ENCODE measurements at regions not wholly inside any gene's neighbourhood (a gene's known extent, or its start where the extent isn't known, plus 50 kb on each side); places are given as distances from the start of the nearest gene placed in this dataset.

GRCh38 chr2:154995361-154995760, 296.9 kb downstream of the KCNJ3 start:
- Mint-ChIP-seq H3K9me3 (peaks cover under 1% of the 10 kb centered on the region), H3K4me3 (no peak overlapping the region), H3K4me1 (peaks cover 3% of the 10 kb centered on the region), H3K27ac (no peak overlapping the region), H3K27me3 (ENCODE audit: insufficient read depth) (no peaks in the 10 kb centered on the region), H3K36me3 (ENCODE audit: low read depth) (no peaks in the 10 kb centered on the region)
- Histone ChIP-seq H3K9me3 (ENCODE audit: control insufficient read depth, low read length) (no peaks in the 10 kb centered on the region), H3K27ac (ENCODE audit: low read depth, low read length) (no peak overlapping the region), H3K36me3 (ENCODE audit: control insufficient read depth, insufficient read depth, low read length) (no peaks in the 10 kb centered on the region), H3K27me3 (ENCODE audit: control insufficient read depth, insufficient read depth, low read length, poor library complexity, severe bottlenecking) (no peaks in the 10 kb centered on the region), H3K9ac (ENCODE audit: extremely low read depth, low read length, poor library complexity, severe bottlenecking) (no peak overlapping the region), H3K4me3 (ENCODE audit: low read length) (no peak overlapping the region), H3K4me1 (ENCODE audit: control insufficient read depth, insufficient read depth, low read length) (peaks cover 4% of the 10 kb centered on the region)
- no peak for DNase-seq
- 91 to 100% methylated on average over 1 to 2 of the region's 2 CpGs for WGBS, 2 experiments (ENCODE audit: insufficient coverage in 1 of 2, insufficient read length in 1 of 2)
- no peak for TF ChIP-seq CTCF (conservative IDR thresholded peaks at IDR 0.05)

GRCh38 chr2:154992826-154993225, 294.3 kb downstream of the KCNJ3 start:
- Histone ChIP-seq H3K4me1 (ENCODE audit: control insufficient read depth, insufficient read depth, low read length) (peaks cover 4% of the 10 kb centered on the region), H3K27ac (ENCODE audit: low read depth, low read length) (no peak overlapping the region), H3K9me3 (ENCODE audit: control insufficient read depth, low read length) (no peaks in the 10 kb centered on the region), H3K4me3 (ENCODE audit: low read length) (no peak overlapping the region), H3K9ac (ENCODE audit: extremely low read depth, low read length, poor library complexity, severe bottlenecking) (no peak overlapping the region), H3K36me3 (ENCODE audit: control insufficient read depth, insufficient read depth, low read length) (no peaks in the 10 kb centered on the region), H3K27me3 (ENCODE audit: control insufficient read depth, insufficient read depth, low read length, poor library complexity, severe bottlenecking) (no peaks in the 10 kb centered on the region)
- Mint-ChIP-seq H3K4me3 (no peak overlapping the region), H3K27ac (no peak overlapping the region), H3K4me1 (peaks cover 3% of the 10 kb centered on the region), H3K36me3 (ENCODE audit: low read depth) (no peaks in the 10 kb centered on the region), H3K27me3 (ENCODE audit: insufficient read depth) (no peaks in the 10 kb centered on the region), H3K9me3 (peaks cover 7% of the 10 kb centered on the region)
- TF ChIP-seq CTCF (conservative IDR thresholded peaks at IDR 0.05): no peak
- DNase-seq: no peak
- WGBS, 2 experiments (ENCODE audit: insufficient coverage in 1 of 2, insufficient read length in 1 of 2): 90% methylated on average over 2 of the region's 2 CpGs

DNA sequence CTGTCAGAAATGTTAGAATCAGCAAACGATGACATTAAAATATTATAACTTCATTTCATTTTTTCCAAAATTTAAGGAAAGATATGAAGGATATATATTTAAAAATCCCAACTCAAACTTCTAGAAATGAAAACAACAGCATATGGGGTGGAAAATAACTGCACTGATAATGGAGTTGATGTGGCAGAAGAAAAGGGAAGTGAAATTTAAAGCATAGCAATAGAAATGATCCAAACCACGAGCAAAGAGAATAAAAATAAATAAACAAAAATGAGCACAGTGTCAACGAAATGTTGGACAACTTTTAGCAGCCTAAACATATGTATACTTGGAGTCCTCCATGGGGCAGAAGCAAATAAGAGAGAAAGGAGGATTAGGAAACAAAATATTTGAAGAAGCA, 280.2 kb downstream of the KCNJ3 start:
- WGBS, 2 experiments (ENCODE audit: insufficient coverage in 1 of 2, insufficient read length in 1 of 2): 88 to 93% methylated on average over 1 to 3 of the region's 3 CpGs
- no peak overlapping the region for H3K4me3 ChIP-seq (ENCODE audit: low read length)
- no peaks in the 10 kb centered on the region for H3K4me1 ChIP-seq (ENCODE audit: control insufficient read depth, insufficient read depth, low read length)
- no peaks in the 10 kb centered on the region for H3K4me1 Mint-ChIP-seq
- H3K27me3 ChIP-seq (ENCODE audit: control insufficient read depth, insufficient read depth, low read length, poor library complexity, severe bottlenecking): no peaks in the 10 kb centered on the region
- H3K9ac ChIP-seq (ENCODE audit: extremely low read depth, low read length, poor library complexity, severe bottlenecking): no peak overlapping the region
- no peak for TF ChIP-seq CTCF (conservative IDR thresholded peaks at IDR 0.05)
- no peak for DNase-seq
- H3K9me3 ChIP-seq (ENCODE audit: control insufficient read depth, low read length): no peaks in the 10 kb centered on the region
- no peaks in the 10 kb centered on the region for H3K36me3 Mint-ChIP-seq (ENCODE audit: low read depth)
- peaks cover 10% of the 10 kb centered on the region for H3K9me3 Mint-ChIP-seq
- H3K27ac ChIP-seq (ENCODE audit: low read depth, low read length): no peak overlapping the region
- no peaks in the 10 kb centered on the region for H3K27me3 Mint-ChIP-seq (ENCODE audit: insufficient read depth)
- no peak overlapping the region for H3K27ac Mint-ChIP-seq
- H3K36me3 ChIP-seq (ENCODE audit: control insufficient read depth, insufficient read depth, low read length): no peaks in the 10 kb centered on the region
- no peak overlapping the region for H3K4me3 Mint-ChIP-seq

All from endodermal cell (in vitro differentiated cells).